OCI-LY7 (cell line): ENCODE measurements at regions not wholly inside any gene's neighbourhood (a gene's known extent, or its start where the extent isn't known, plus 50 kb on each side); places are given as distances from the start of the nearest gene placed in this dataset.

ENCODE experiments used
- BruUV-seq: library from RNA; stranded (reverse); fragments of 400-500 nt; replicated peaks from 2 replicates; lab custom pipeline; 2021; lab: Mats Ljungman, UMichigan
- CTCF ChIA-PET: fragments of 300-600 bp; sonication (Branson Sonifier 250); formaldehyde crosslinking; loops from one replicate; lab custom pipeline; 2022; ENCODE audit warnings: antibody characterized with exemption; ENCODE audit not compliant: unreplicated experiment; lab: Charles Lee
- POLR2A ChIA-PET: fragments of 300-600 bp; sonication (Branson Sonifier 250); formaldehyde crosslinking; loops from one replicate; lab custom pipeline; 2022; ENCODE audit warnings: antibody characterized with exemption; lab: Charles Lee
- DNase-seq: peaks from one replicate; pipeline ENCODE4 v3.0.0-alpha.2; 2015; ENCODE audit warnings: low spot score
- H2AFZ ChIP-seq: fragments of 200-600 bp; sonication (generic), shearing (Covaris generic); 2 replicates; pipeline ENCODE4 v1.6.1; 2014; ENCODE audit warnings: mild to moderate bottlenecking, antibody characterized with exemption, low read length, moderate library complexity
- H3K27ac ChIP-seq: fragments of 200-600 bp; sonication (generic); 2 replicates; pipeline ENCODE4 v1.5.1; 2014; ENCODE audit warnings: mixed run types, low read depth, mild to moderate bottlenecking, moderate library complexity, low read length, inconsistent platforms; ENCODE audit not compliant: poor library complexity, severe bottlenecking
- H3K36me3 ChIP-seq: fragments of 200-600 bp; sonication (generic); 2 replicates; pipeline ENCODE4 v1.6.1; 2014; ENCODE audit warnings: mild to moderate bottlenecking, antibody characterized with exemption, low read length, moderate library complexity, mixed read lengths; ENCODE audit not compliant: insufficient read depth
- H3K4me1 ChIP-seq: fragments of 200-600 bp; sonication (generic); 2 replicates; pipeline ENCODE4 v1.5.1; 2014; ENCODE audit warnings: mild to moderate bottlenecking, low read length; ENCODE audit not compliant: insufficient read depth, poor library complexity, severe bottlenecking
- H3K4me2 ChIP-seq: fragments of 200-600 bp; sonication (generic); 2 replicates; pipeline ENCODE4 v1.6.1; 2014; ENCODE audit warnings: mild to moderate bottlenecking, low read length
- H3K4me3 ChIP-seq: fragments of 200-600 bp; sonication (generic); 2 replicates; pipeline ENCODE4 v1.5.1; 2014; ENCODE audit warnings: mild to moderate bottlenecking, low read depth, low read length; ENCODE audit not compliant: poor library complexity, severe bottlenecking
- H3K79me2 ChIP-seq: fragments of 200-600 bp; sonication (generic); 2 replicates; pipeline ENCODE4 v1.6.1; 2016; ENCODE audit warnings: low read depth, mild to moderate bottlenecking, low read length, moderate library complexity, mixed read lengths; ENCODE audit not compliant: insufficient read depth
- H3K9me2 ChIP-seq: fragments of 200-600 bp; sonication (generic); 2 replicates; pipeline ENCODE4 v1.6.1; 2016; ENCODE audit warnings: mild to moderate bottlenecking, low read length, mixed read lengths; ENCODE audit not compliant: insufficient read depth
- H3K9me3 ChIP-seq: fragments of 200-600 bp; sonication (generic); 2 replicates; pipeline ENCODE4 v1.6.1; 2014; ENCODE audit warnings: mild to moderate bottlenecking, mixed run types, low read length, mixed read lengths
- H4K20me1 ChIP-seq: fragments of 200-600 bp; sonication (generic); 2 replicates; pipeline ENCODE4 v1.6.1; 2014; ENCODE audit warnings: mild to moderate bottlenecking, antibody characterized with exemption, low read length, moderate library complexity, mixed read lengths; ENCODE audit not compliant: insufficient read depth
- CTCF ChIP-seq: fragments of 200-600 bp; sonication (generic); conservative IDR thresholded peaks from 2 replicates; pipeline ENCODE4 v1.5.1; 2014; ENCODE audit warnings: mild to moderate bottlenecking, antibody characterized with exemption, low read length, moderate library complexity, mixed read lengths
- EZH2phosphoT487 ChIP-seq: fragments of 200-600 bp; sonication (generic); IDR thresholded peaks from 2 replicates; pipeline ENCODE4 v1.6.1; 2018; ENCODE audit warnings: low read depth, borderline replicate concordance, mild to moderate bottlenecking, mixed run types, antibody characterized with exemption, low read length, moderate library complexity, mixed read lengths
- intact Hi-C: fragments of 100-400 bp; cut with micrococcal nuclease; formaldehyde crosslinking; loops from one replicate; pipeline ENCODE4 v1.10.0; 2022; ENCODE audit not compliant: unreplicated experiment

- CTCF ChIA-PET, result no interaction called here
- Histone ChIP-seq H3K9me2 (no peaks in the 10 kb centered on the region), H3K9me3 (no peaks in the 10 kb centered on the region), H3K4me2 (no peak overlapping the region), H3K36me3 (no peaks in the 10 kb centered on the region), H3K79me2 (no peaks in the 10 kb centered on the region), H2AFZ (no peak overlapping the region), H3K27ac (no peak overlapping the region), H3K4me1 (no peaks in the 10 kb centered on the region), H4K20me1 (no peaks in the 10 kb centered on the region), H3K4me3 (no peak overlapping the region)
- TF ChIP-seq CTCF (no peak), EZH2phosphoT487 (no peak)
- POLR2A ChIA-PET, result no interaction called here
- BruUV-seq, result no TSS peak
- DNase-seq, result no peak
- intact Hi-C loops, result no loop called here
Observed at GRCh38 chr2:16120591-16121180, 180.3 kb downstream of the MYCN start.

DNA sequence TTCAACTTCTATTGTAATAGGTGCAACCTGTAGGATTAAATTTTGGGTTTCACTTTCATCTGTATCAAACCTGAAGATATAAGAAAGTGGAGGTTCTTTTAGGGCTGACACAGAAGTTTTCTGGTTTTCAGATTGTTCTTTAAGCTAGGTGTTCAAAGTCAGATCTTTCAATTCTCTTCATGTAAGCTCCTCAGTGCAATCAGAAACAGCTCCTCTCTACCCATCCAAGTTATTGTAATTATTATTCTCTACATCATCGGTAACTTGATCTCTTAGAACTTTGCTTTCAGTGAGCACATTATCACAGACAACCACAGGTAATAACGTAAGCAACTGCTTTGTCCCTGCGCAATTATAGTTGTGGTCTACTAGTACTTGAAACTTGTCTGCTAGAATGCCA is 179.4 kb downstream of the MYCN start:
- TF ChIP-seq EZH2phosphoT487, result no peak
- no peak for TF ChIP-seq CTCF
- Histone ChIP-seq H3K4me3 (no peak overlapping the region), H3K27ac (no peak overlapping the region), H3K9me3 (no peaks in the 10 kb centered on the region), H3K9me2 (no peaks in the 10 kb centered on the region), H3K4me2 (no peak overlapping the region), H3K4me1 (no peaks in the 10 kb centered on the region), H3K36me3 (no peaks in the 10 kb centered on the region), H2AFZ (no peak overlapping the region), H3K79me2 (no peaks in the 10 kb centered on the region), H4K20me1 (no peaks in the 10 kb centered on the region)
- no peak for DNase-seq
- ChIA-PET CTCF (no interaction called here), POLR2A (no interaction called here)
- no TSS peak for BruUV-seq
- intact Hi-C loops, result no loop called here

DNA sequence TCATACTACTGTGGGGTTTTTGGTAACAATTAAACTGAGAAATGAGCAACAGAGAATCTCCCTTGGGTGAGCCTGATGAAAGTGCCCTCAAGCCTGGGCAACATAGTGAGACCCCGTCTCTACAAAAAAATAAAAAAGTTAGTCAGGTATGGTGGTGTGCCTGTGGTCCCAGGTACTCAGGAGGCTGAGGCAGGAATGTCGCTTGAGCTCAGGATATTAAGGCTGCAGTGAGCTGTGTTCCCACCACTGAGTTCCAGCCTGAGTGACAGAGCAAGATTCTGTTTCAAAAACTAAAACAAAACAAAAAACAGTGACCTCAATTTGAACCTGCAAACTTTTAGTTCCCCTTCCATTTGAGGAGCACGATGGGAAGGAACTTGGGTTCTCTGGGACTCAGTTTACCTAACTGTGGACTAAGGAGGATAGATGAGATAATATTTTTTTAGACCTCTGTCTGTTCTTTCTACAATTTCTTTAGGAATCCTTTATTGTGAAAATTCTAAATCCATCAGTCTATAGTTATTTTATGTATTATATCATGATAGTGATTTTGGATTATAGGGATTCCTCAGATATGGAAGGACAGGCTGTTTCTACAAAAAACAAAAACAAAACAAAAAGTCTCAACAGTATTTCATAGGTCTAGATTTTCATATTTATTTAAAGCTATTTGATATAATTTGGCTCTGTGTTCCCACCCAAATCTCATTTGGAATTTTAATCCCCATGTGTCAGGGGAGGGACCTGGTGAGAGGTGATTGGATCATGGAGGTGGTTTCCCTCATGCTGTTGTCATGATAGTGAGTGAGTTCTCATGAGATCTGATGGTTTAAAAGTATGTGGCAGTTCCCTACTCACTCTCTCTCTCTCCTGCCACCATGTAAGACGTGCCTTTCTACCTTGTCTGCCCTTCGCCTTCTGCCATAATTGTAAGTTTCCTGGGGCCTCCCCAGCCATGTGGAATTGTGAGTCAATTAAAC is 178.6 kb downstream of the MYCN start:
- Histone ChIP-seq H3K4me1 (no peaks in the 10 kb centered on the region), H3K9me2 (no peaks in the 10 kb centered on the region), H3K9me3 (no peaks in the 10 kb centered on the region), H2AFZ (no peak overlapping the region), H3K4me3 (no peak overlapping the region), H3K79me2 (no peaks in the 10 kb centered on the region), H3K4me2 (no peak overlapping the region), H3K27ac (no peak overlapping the region), H3K36me3 (no peaks in the 10 kb centered on the region), H4K20me1 (no peaks in the 10 kb centered on the region)
- ChIA-PET CTCF (no interaction called here), POLR2A (no interaction called here)
- TF ChIP-seq EZH2phosphoT487 (no peak), CTCF (no peak)
- intact Hi-C loops, result no loop called here
- no TSS peak for BruUV-seq
- DNase-seq, result no peak
